ENCODE measurements at regions not wholly inside any gene's neighbourhood (a gene's known extent, or its start where the extent isn't known, plus 50 kb on each side); places are given as distances from the start of the nearest gene placed in this dataset.

GRCh38 chr17:13678841-13679240, 77.1 kb upstream of the HS3ST3A1 start:
- H3K27me3 ChIP-seq (ENCODE audit: insufficient read depth in 3 of 3, low read length in 2 of 3), result no peaks in the 10 kb centered on the region

GRCh38 chr17:13688716-13689115, 87.0 kb upstream of the HS3ST3A1 start:
- Histone ChIP-seq H3K9me3 (no peaks in the 10 kb centered on the region), H3K4me3 (no peak overlapping the region), H3K36me3 (ENCODE audit: insufficient read depth in 1 of 2, low read depth in 1 of 2) (no peaks in the 10 kb centered on the region), H3K27ac (no peak overlapping the region), H3K4me1 (no peaks in the 10 kb centered on the region), H3K27me3 (ENCODE audit: insufficient read depth in 3 of 3, low read length in 2 of 3) (no peaks in the 10 kb centered on the region)
- TF ChIP-seq, protein P1, sequence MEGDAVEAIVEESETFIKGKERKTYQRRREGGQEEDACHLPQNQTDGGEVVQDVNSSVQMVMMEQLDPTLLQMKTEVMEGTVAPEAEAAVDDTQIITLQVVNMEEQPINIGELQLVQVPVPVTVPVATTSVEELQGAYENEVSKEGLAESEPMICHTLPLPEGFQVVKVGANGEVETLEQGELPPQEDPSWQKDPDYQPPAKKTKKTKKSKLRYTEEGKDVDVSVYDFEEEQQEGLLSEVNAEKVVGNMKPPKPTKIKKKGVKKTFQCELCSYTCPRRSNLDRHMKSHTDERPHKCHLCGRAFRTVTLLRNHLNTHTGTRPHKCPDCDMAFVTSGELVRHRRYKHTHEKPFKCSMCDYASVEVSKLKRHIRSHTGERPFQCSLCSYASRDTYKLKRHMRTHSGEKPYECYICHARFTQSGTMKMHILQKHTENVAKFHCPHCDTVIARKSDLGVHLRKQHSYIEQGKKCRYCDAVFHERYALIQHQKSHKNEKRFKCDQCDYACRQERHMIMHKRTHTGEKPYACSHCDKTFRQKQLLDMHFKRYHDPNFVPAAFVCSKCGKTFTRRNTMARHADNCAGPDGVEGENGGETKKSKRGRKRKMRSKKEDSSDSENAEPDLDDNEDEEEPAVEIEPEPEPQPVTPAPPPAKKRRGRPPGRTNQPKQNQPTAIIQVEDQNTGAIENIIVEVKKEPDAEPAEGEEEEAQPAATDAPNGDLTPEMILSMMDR (IDR thresholded peaks at IDR 0.05), result no peak
- WGBS, 3 donors, result 48 to 55% (median 52%) methylated on average over 3 of the region's 3 CpGs
- ATAC-seq, result no peak
- intact Hi-C loops (cut with DNase I), result no loop called here
- no peak for DNase-seq

More at GRCh38 chr17:13678841-13679240, 77.1 kb upstream of the HS3ST3A1 start:
- no peak overlapping the region for H3K27ac ChIP-seq
- intact Hi-C loops (cut with DNase I), result no loop called here
- TF ChIP-seq, protein P1 (IDR thresholded peaks at IDR 0.05), result no peak
- H3K9me3 ChIP-seq, result no peaks in the 10 kb centered on the region
- no peak overlapping the region for H3K4me3 ChIP-seq
- ATAC-seq (no peak), DNase-seq (no peak)
- 56 to 72% (median 61%) methylated on average over 4 of the region's 4 CpGs for WGBS, 3 donors
- no peaks in the 10 kb centered on the region for H3K36me3 ChIP-seq (ENCODE audit: insufficient read depth in 1 of 2, low read depth in 1 of 2)
- H3K4me1 ChIP-seq, result no peaks in the 10 kb centered on the region

- Histone ChIP-seq H3K36me3 (ENCODE audit: insufficient read depth in 1 of 2, low read depth in 1 of 2) (no peaks in the 10 kb centered on the region), H3K4me3 (no peak overlapping the region), H3K9me3 (no peaks in the 10 kb centered on the region), H3K27ac (no peak overlapping the region), H3K4me1 (no peaks in the 10 kb centered on the region), H3K27me3 (ENCODE audit: insufficient read depth in 3 of 3, low read length in 2 of 3) (no peaks in the 10 kb centered on the region)
- ATAC-seq (no peak), DNase-seq (no peak)
- 91 to 93% (median 93%) methylated on average over 1 of the region's 1 CpG for WGBS, 3 donors
- intact Hi-C loops (cut with DNase I), result no loop called here
- TF ChIP-seq, protein P1 (IDR thresholded peaks at IDR 0.05), result no peak
Measured at GRCh38 chr17:13690806-13691205, 89.1 kb upstream of the HS3ST3A1 start.

GRCh38 chr17:13694934-13695333, 93.2 kb upstream of the HS3ST3A1 start:
- intact Hi-C loops (cut with DNase I), result no loop called here
- no peaks in the 10 kb centered on the region for H3K36me3 ChIP-seq (ENCODE audit: insufficient read depth in 1 of 2, low read depth in 1 of 2)
- no peak for ATAC-seq
- H3K27me3 ChIP-seq (ENCODE audit: insufficient read depth in 3 of 3, low read length in 2 of 3), result no peaks in the 10 kb centered on the region
- DNase-seq, result no peak
- H3K9me3 ChIP-seq, result no peaks in the 10 kb centered on the region
- H3K27ac ChIP-seq, result no peak overlapping the region
- TF ChIP-seq, protein P1 (IDR thresholded peaks at IDR 0.05), result no peak
- H3K4me1 ChIP-seq, result no peaks in the 10 kb centered on the region
- no peak overlapping the region for H3K4me3 ChIP-seq

DNA sequence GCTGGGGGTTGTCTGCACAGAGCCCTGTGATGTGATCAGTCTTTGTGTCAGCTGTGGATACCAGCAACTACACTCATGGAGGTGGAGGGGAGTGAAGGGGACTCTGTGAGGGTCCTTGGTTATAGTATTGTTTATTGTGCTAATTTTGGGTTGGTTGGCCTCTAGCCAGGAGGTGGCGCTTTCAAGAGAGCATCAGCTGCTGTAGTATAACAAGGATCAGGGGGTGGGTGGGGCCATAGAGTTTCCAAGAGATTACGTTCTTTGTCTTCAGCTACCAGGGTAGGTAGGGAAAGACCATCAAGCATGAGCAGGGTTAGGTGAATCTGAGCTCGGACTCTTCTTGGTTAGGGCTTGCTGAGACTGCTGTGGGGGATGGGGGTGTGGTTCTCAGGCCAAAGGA, 97.1 kb upstream of the HS3ST3A1 start:
- H3K27me3 ChIP-seq (ENCODE audit: insufficient read depth in 3 of 3, low read length in 2 of 3), result no peaks in the 10 kb centered on the region
- intact Hi-C loops (cut with DNase I), result no loop called here
- no peaks in the 10 kb centered on the region for H3K4me1 ChIP-seq
- no peak overlapping the region for H3K27ac ChIP-seq
- H3K9me3 ChIP-seq, result no peaks in the 10 kb centered on the region
- ATAC-seq (no peak), DNase-seq (no peak)
- H3K36me3 ChIP-seq (ENCODE audit: insufficient read depth in 1 of 2, low read depth in 1 of 2), result no peaks in the 10 kb centered on the region
- TF ChIP-seq, protein P1 (IDR thresholded peaks at IDR 0.05), result no peak
- 80 to 82% (median 80%) methylated on average over 3 of the region's 3 CpGs for WGBS, 3 donors
- no peak overlapping the region for H3K4me3 ChIP-seq

All from psoas muscle (tissue), 7 donors.